ENCODE measurements at regions not wholly inside any gene's neighbourhood (a gene's known extent, or its start where the extent isn't known, plus 50 kb on each side); places are given as distances from the start of the nearest gene placed in this dataset.

- H3K9me3 Mint-ChIP-seq (ENCODE audit: low read depth, unreplicated experiment), result no peaks in the 10 kb centered on the region
- DNase-seq, result no peak
- no peaks in the 10 kb centered on the region for H3K4me1 Mint-ChIP-seq (ENCODE audit: low read depth, unreplicated experiment)
- no peaks in the 10 kb centered on the region for H3K36me3 Mint-ChIP-seq (ENCODE audit: insufficient read depth, unreplicated experiment)
- H3K27me3 Mint-ChIP-seq (ENCODE audit: unreplicated experiment), result peaks cover 41% of the 10 kb centered on the region
- no peak for TF ChIP-seq CTCF (IDR thresholded peaks at IDR 0.05; ENCODE audit: unreplicated experiment)
- CTCF ChIA-PET, result no interaction called here
- no TSS peak for BruUV-seq (replicated peaks)
- no peak overlapping the region for H3K4me3 Mint-ChIP-seq (ENCODE audit: low read depth, unreplicated experiment)
- no peak overlapping the region for H3K27ac Mint-ChIP-seq (ENCODE audit: unreplicated experiment)
- intact Hi-C loops (cut with micrococcal nuclease; ENCODE audit: unreplicated experiment), result no loop called here
Measured at GRCh38 chr4:84407554-84408407, 91.3 kb downstream of the NKX6-1 start.

- no peak for TF ChIP-seq CTCF (IDR thresholded peaks at IDR 0.05; ENCODE audit: unreplicated experiment)
- Mint-ChIP-seq H3K27ac (ENCODE audit: unreplicated experiment) (no peak overlapping the region), H3K4me3 (ENCODE audit: low read depth, unreplicated experiment) (no peak overlapping the region), H3K27me3 (ENCODE audit: unreplicated experiment) (peaks cover 31% of the 10 kb centered on the region), H3K36me3 (ENCODE audit: insufficient read depth, unreplicated experiment) (no peaks in the 10 kb centered on the region), H3K4me1 (ENCODE audit: low read depth, unreplicated experiment) (no peaks in the 10 kb centered on the region), H3K9me3 (ENCODE audit: low read depth, unreplicated experiment) (no peaks in the 10 kb centered on the region)
- no TSS peak for BruUV-seq (replicated peaks)
- DNase-seq, result no peak
- CTCF ChIA-PET, result no interaction called here
- intact Hi-C loops (cut with micrococcal nuclease; ENCODE audit: unreplicated experiment), result no loop called here
Measured at GRCh38 chr4:84403656-84404055, 95.4 kb downstream of the NKX6-1 start.

- Mint-ChIP-seq H3K27me3 (ENCODE audit: unreplicated experiment) (peaks cover 32% of the 10 kb centered on the region), H3K4me1 (ENCODE audit: low read depth, unreplicated experiment) (no peaks in the 10 kb centered on the region), H3K36me3 (ENCODE audit: insufficient read depth, unreplicated experiment) (no peaks in the 10 kb centered on the region), H3K27ac (ENCODE audit: unreplicated experiment) (no peak overlapping the region), H3K9me3 (ENCODE audit: low read depth, unreplicated experiment) (no peaks in the 10 kb centered on the region), H3K4me3 (ENCODE audit: low read depth, unreplicated experiment) (no peak overlapping the region)
- CTCF ChIA-PET, result no interaction called here
- intact Hi-C loops (cut with micrococcal nuclease; ENCODE audit: unreplicated experiment), result no loop called here
- DNase-seq, result no peak
- BruUV-seq (replicated peaks), result no TSS peak
- TF ChIP-seq CTCF (IDR thresholded peaks at IDR 0.05; ENCODE audit: unreplicated experiment), result no peak
Measured at GRCh38 chr4:84401701-84402306, 97.3 kb downstream of the NKX6-1 start.

- DNase-seq, result no peak
- Mint-ChIP-seq H3K36me3 (ENCODE audit: insufficient read depth, unreplicated experiment) (no peaks in the 10 kb centered on the region), H3K4me3 (ENCODE audit: low read depth, unreplicated experiment) (no peak overlapping the region), H3K4me1 (ENCODE audit: low read depth, unreplicated experiment) (no peaks in the 10 kb centered on the region), H3K27me3 (ENCODE audit: unreplicated experiment) (peaks cover 47% of the 10 kb centered on the region), H3K27ac (ENCODE audit: unreplicated experiment) (no peak overlapping the region), H3K9me3 (ENCODE audit: low read depth, unreplicated experiment) (no peaks in the 10 kb centered on the region)
- no peak for TF ChIP-seq CTCF (IDR thresholded peaks at IDR 0.05; ENCODE audit: unreplicated experiment)
- no TSS peak for BruUV-seq (replicated peaks)
- CTCF ChIA-PET, result no interaction called here
- intact Hi-C loops (cut with micrococcal nuclease; ENCODE audit: unreplicated experiment), result no loop called here
Measured at GRCh38 chr4:84394386-84394785, 104.7 kb downstream of the NKX6-1 start.
